HuH-7.5 (cell line): ENCODE measurements at regions not wholly inside any gene's neighbourhood (a gene's known extent, or its start where the extent isn't known, plus 50 kb on each side); places are given as distances from the start of the nearest gene placed in this dataset.

Experiments
- DNase-seq: peaks from one replicate; pipeline ENCODE4 v3.0.0; 2011; ENCODE audit warnings: low spot score

GRCh38 chr6:117077300-117077699, 188.1 kb upstream of the VGLL2 start:
- DNase-seq, result no peak

- DNase-seq, result no peak
These were observed 186.7 kb upstream of the VGLL2 start for GRCh38 chr6:117078624-117079023.

GRCh38 chr6:117079951-117080350, 185.4 kb upstream of the VGLL2 start:
- DNase-seq, result no peak

- DNase-seq, result no peak
These were observed 175.8 kb upstream of the VGLL2 start for GRCh38 chr6:117089604-117090003.

GRCh38 chr6:117110146-117110545, 155.2 kb upstream of the VGLL2 start:
- no peak for DNase-seq

GRCh38 chr6:117110737-117111136, 154.6 kb upstream of the VGLL2 start:
- no peak for DNase-seq

- DNase-seq, result no peak
These were observed 147.7 kb upstream of the VGLL2 start for GRCh38 chr6:117117652-117118051.

- no peak for DNase-seq
These were observed 146.9 kb upstream of the VGLL2 start for GRCh38 chr6:117118490-117118889.

- no peak for DNase-seq
These were observed 139.1 kb upstream of the VGLL2 start for GRCh38 chr6:117126213-117126612.

GRCh38 chr6:117128052-117128451, 137.3 kb upstream of the VGLL2 start:
- DNase-seq, result no peak

- no peak for DNase-seq
These were observed 135.2 kb upstream of the VGLL2 start for GRCh38 chr6:117130125-117130524.

- DNase-seq, result no peak
These were observed 128.7 kb upstream of the VGLL2 start for GRCh38 chr6:117136702-117137101.

GRCh38 chr6:117137711-117138110, 127.6 kb upstream of the VGLL2 start:
- no peak for DNase-seq

- DNase-seq, result no peak
These were observed 126.9 kb upstream of the VGLL2 start for GRCh38 chr6:117138425-117138824.

GRCh38 chr6:117138920-117139319, 126.4 kb upstream of the VGLL2 start:
- no peak for DNase-seq

GRCh38 chr6:117142142-117142541, 123.2 kb upstream of the VGLL2 start:
- no peak for DNase-seq

GRCh38 chr6:117142995-117143394, 122.4 kb upstream of the VGLL2 start:
- no peak for DNase-seq

- DNase-seq, result no peak
These were observed 121.7 kb upstream of the VGLL2 start for GRCh38 chr6:117143647-117144046.

GRCh38 chr6:117145940-117146339, 119.4 kb upstream of the VGLL2 start:
- no peak for DNase-seq

GRCh38 chr6:117149324-117149723, 116.0 kb upstream of the VGLL2 start:
- no peak for DNase-seq

GRCh38 chr6:117156741-117157140, 108.6 kb upstream of the VGLL2 start:
- DNase-seq, result no peak

GRCh38 chr6:117157448-117157847, 107.9 kb upstream of the VGLL2 start:
- DNase-seq, result no peak

- no peak for DNase-seq
These were observed 99.4 kb upstream of the VGLL2 start for GRCh38 chr6:117165911-117166499.

- DNase-seq, result no peak
These were observed 97.7 kb upstream of the VGLL2 start for GRCh38 chr6:117167520-117168271.
